Right lobe of liver (tissue), 6 donors: ENCODE measurements at regions not wholly inside any gene's neighbourhood (a gene's known extent, or its start where the extent isn't known, plus 50 kb on each side); places are given as distances from the start of the nearest gene placed in this dataset.

Source experiments
- ATAC-seq, 4 donors: fragments of 200-7000 bp; cut with Tn5 transposase; one replicate each; pipeline ENCODE4 v1.9.1; 2020; ENCODE audit warnings: mild to moderate bottlenecking in 4 of 4, moderate library complexity in 4 of 4
- DNase-seq, 3 donors: peaks; one replicate each; pipeline ENCODE4 v3.0.0-alpha.2; 2020
- H3K27ac ChIP-seq, 3 donors: fragments of 200-600 bp; one replicate each; pipeline ENCODE4 v1.8.0; 2022
- H3K27me3 ChIP-seq, 2 donors: fragments of 200-600 bp; one replicate each; pipeline ENCODE4 v1.8.0; 2022
- H3K36me3 ChIP-seq, 4 donors: fragments of 200-600 bp; sonication (generic) in 1 of 4; one replicate each; pipeline versions ENCODE4 v1.5.1 to v1.8.0; 2017 to 2022; ENCODE audit warnings: control low read depth in 1 of 4
- H3K4me1 ChIP-seq, 4 donors: fragments of 200-600 bp; sonication (generic) in 1 of 4; one replicate each; pipeline versions ENCODE4 v1.5.1 to v1.8.0; 2017 to 2022; ENCODE audit warnings: control low read depth in 1 of 4
- H3K4me3 ChIP-seq, 3 donors: fragments of 200-600 bp; one replicate each; pipeline ENCODE4 v1.8.0; 2022
- H3K9me3 ChIP-seq, 4 donors: fragments of 200-600 bp; sonication (generic) in 1 of 4; one replicate each; pipeline versions ENCODE4 v1.5.1 to v1.8.0; 2017 to 2022; ENCODE audit warnings: control low read depth in 1 of 4
- POLR2A ChIP-seq: fragments of 450-650 bp; IDR thresholded peaks from one replicate; pipeline ENCODE4 v1.6.1; 2017; ENCODE audit warnings: antibody characterized with exemption, mild to moderate bottlenecking
- WGBS: methylation state at CpG from one replicate; pipeline ENCODE4 v1.1.6; 2018; ENCODE audit warnings: low coverage, low lambda C conversion rate; ENCODE audit not compliant: insufficient coverage; ENCODE audit errors: missing lambda C conversion rate; 5-methylcytosine and 5-hydroxymethylcytosine counted together
- intact Hi-C, 2 donors: fragments of 100-400 bp; cut with DNase I; formaldehyde crosslinking; loops; one replicate each; pipeline versions ENCODE4 v1.11.2 to v1.14.1; 2022
- TF ChIP-seq, protein P1 (sequence below), 4 donors: fragments of 200-600 bp in 3 of 4; fragments of 450-650 bp in 1 of 4; IDR thresholded peaks; one replicate each; pipeline versions ENCODE4 v1.5.1 to v1.8.0; 2016 to 2022; ENCODE audit warnings: antibody characterized with exemption in 4 of 4, mild to moderate bottlenecking in 2 of 4
- donor health status: DM: no; HTN: yes; CAD: no.
- donor health status: DM: no; HTN: no; CAD: no.
- donor health status: DM: no; HTN: no; CAD: no.
- donor health status: DM: no; HTN: yes; CAD: no.
- donor health status: DM: no; HTN: yes; CAD: no.

DNA sequence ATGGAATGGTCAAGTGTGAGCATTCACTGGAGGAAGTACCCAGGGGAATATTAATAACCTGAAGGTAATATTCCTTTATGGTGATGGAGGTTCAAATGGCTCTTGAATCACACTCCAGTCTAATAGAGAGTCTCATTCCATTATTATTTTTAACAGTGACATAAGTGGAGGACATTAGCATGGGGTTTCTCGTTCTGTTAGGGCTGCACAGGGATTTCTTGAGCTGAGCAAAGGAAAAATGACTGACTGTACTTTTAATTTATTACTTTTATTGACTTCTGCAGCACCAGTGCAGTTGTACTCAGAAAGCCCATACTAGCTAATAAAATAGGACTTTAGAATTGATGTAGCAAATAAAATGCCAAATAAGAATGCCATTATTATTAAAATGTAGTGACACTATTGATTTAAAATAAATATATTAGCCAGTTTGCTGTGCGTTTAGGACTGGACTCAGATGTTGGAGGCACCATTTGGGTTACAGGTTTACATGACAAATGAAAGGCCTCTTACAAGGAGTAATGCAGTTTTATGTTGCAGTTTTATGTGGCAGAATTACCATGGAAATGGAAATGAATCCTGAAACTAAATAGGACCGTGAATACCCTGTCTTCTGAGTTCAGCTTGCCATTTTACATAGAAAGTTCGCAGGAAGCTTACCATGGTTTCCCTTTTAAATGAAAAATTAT is 705.1 kb upstream of the GRM7 start:
- Histone ChIP-seq H3K9me3 (no peaks in the 10 kb centered on the region), H3K4me3 (no peak overlapping the region), H3K27me3 (no peaks in the 10 kb centered on the region), H3K36me3 (no peaks in the 10 kb centered on the region), H3K27ac (no peak overlapping the region), H3K4me1 (no peaks in the 10 kb centered on the region)
- DNase-seq, result no peak
- intact Hi-C loops, result no loop called here
- no peak for TF ChIP-seq POLR2A
- TF ChIP-seq, protein P1, sequence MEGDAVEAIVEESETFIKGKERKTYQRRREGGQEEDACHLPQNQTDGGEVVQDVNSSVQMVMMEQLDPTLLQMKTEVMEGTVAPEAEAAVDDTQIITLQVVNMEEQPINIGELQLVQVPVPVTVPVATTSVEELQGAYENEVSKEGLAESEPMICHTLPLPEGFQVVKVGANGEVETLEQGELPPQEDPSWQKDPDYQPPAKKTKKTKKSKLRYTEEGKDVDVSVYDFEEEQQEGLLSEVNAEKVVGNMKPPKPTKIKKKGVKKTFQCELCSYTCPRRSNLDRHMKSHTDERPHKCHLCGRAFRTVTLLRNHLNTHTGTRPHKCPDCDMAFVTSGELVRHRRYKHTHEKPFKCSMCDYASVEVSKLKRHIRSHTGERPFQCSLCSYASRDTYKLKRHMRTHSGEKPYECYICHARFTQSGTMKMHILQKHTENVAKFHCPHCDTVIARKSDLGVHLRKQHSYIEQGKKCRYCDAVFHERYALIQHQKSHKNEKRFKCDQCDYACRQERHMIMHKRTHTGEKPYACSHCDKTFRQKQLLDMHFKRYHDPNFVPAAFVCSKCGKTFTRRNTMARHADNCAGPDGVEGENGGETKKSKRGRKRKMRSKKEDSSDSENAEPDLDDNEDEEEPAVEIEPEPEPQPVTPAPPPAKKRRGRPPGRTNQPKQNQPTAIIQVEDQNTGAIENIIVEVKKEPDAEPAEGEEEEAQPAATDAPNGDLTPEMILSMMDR (IDR thresholded peaks at IDR 0.05), result no peak
- WGBS, result 45% methylated on average over 4 of the region's 4 CpGs
- ATAC-seq, result no peak

DNA sequence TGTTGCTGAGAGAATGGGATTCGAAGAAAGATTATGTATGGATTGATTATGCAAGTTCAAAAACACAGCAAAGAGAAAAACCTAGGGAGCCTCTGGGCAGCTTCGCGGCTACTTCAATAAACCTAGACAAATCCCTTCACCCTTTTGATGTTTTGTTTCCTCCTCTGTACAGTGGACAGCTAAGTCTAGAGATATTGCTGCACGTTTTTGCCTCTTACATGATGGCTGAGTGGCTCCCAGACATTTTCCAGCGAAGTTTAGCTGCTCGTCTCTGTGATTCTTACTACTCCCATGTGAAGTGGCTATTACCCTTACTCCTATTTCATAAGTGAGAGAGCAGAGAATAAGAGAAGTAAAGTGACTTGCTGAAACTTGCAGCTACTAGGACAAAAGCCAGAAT is 695.0 kb upstream of the GRM7 start:
- Histone ChIP-seq H3K27ac (no peak overlapping the region), H3K27me3 (no peaks in the 10 kb centered on the region), H3K36me3 (no peaks in the 10 kb centered on the region), H3K4me1 (no peaks in the 10 kb centered on the region), H3K9me3 (no peaks in the 10 kb centered on the region), H3K4me3 (no peak overlapping the region)
- WGBS, result 57% methylated on average over 6 of the region's 6 CpGs
- TF ChIP-seq, protein P1 (IDR thresholded peaks at IDR 0.05), result no peak
- no peak for TF ChIP-seq POLR2A
- intact Hi-C loops, result no loop called here
- DNase-seq (no peak), ATAC-seq (no peak)

DNA sequence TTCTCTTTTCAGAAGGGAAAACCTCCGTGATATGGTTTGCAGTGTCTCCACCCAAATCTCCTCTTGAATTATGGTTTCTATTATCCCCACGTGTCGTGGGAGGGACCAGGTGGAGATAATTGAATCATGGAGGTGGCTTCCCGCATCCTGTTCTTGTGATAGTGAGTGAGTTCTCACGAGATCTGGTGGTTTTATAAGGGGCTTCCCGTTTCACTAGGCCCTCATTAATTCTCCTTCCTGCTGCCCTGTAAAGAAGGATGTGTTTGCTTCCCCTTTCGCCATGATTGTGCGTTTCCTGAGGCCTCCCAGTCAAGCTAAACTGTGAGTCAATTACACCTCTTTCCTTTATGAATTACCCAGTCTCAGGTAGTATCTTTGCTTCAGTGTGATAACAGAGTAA is 692.7 kb upstream of the GRM7 start:
- Histone ChIP-seq H3K36me3 (no peaks in the 10 kb centered on the region), H3K9me3 (no peaks in the 10 kb centered on the region), H3K4me1 (no peaks in the 10 kb centered on the region), H3K4me3 (no peak overlapping the region), H3K27ac (no peak overlapping the region), H3K27me3 (no peaks in the 10 kb centered on the region)
- WGBS, result 36% methylated on average over 8 of the region's 8 CpGs
- DNase-seq, result no peak
- TF ChIP-seq, protein P1 (IDR thresholded peaks at IDR 0.05), result no peak
- TF ChIP-seq POLR2A, result no peak
- ATAC-seq, result no peak
- intact Hi-C loops, result no loop called here

DNA sequence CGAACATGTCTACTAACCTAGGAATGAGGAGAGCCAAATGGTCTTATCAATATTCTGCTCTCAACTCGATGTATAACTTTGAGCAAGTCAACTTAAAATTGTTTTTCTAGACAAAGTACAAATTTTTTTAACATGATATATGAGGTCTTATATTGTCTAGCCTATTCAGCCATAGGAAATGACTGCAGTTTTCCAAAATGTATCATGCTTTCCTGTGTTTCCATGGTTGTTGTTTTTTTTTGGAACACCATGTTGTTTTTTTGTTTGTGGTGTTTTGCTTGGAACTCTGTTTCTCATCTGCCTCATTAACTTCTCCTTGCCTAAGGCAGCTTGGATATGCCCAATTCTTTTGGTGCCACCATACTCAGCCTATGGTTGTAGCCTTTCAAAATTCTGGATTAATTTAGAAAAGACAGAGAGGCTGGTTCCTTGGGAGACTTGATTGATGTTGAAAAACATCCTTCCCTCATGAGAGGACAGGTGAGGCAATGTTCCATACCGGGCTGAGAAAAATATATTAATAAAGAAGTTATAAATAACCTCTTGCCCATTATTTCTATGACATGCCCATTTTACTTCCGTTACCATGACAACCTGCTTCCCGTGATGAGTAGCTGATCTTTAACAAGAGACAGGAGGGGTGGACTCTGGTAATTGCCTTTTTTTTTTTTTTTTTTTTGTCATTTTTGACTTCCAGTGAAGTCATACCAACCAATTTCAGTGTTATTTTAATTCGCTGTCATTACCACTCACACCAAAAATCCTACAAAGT is 687.9 kb upstream of the GRM7 start:
- no peak for TF ChIP-seq POLR2A
- TF ChIP-seq, protein P1 (IDR thresholded peaks at IDR 0.05), result no peak
- ATAC-seq (no peak), DNase-seq (no peak)
- 50% methylated on average over 6 of the region's 6 CpGs for WGBS
- Histone ChIP-seq H3K36me3 (no peaks in the 10 kb centered on the region), H3K27me3 (no peaks in the 10 kb centered on the region), H3K27ac (no peak overlapping the region), H3K4me1 (no peaks in the 10 kb centered on the region), H3K9me3 (no peaks in the 10 kb centered on the region), H3K4me3 (no peak overlapping the region)
- intact Hi-C loops, result no loop called here
